Activated CD8-positive, alpha-beta T cell treated with anti-CD3 and anti-CD28 coated beads, Interleukin-2, amount 10 ng/mL, durations not matched to agents 7 days and 5 days (primary cell): ENCODE measurements at regions not wholly inside any gene's neighbourhood (a gene's known extent, or its start where the extent isn't known, plus 50 kb on each side); places are given as distances from the start of the nearest gene placed in this dataset.

ENCODE experiments used
- ATAC-seq: fragments of 150-1000 bp; cut with Tn5 transposase; one replicate; pipeline ENCODE4 v1.10.0; 2021; ENCODE audit warnings: moderate library complexity
- CTCF ChIA-PET: fragments of 350-600 bp; sonication (Branson Sonifier 250); formaldehyde crosslinking; loops from one replicate; lab custom pipeline; 2021; ENCODE audit warnings: antibody characterized with exemption; lab: Charles Lee
- POLR2A ChIA-PET: fragments of 350-600 bp; sonication (Branson Sonifier 250); formaldehyde crosslinking; loops from one replicate; lab custom pipeline; 2021; ENCODE audit warnings: antibody characterized with exemption; lab: Charles Lee
- DNase-seq: peaks from one replicate; pipeline ENCODE4 v3.0.0-alpha.2; 2020
- H3K27ac Mint-ChIP-seq: one replicate; pipeline ENCODE4 v1.8.0; 2021; ENCODE audit warnings: mild to moderate bottlenecking, mixed read lengths
- H3K27me3 Mint-ChIP-seq: one replicate; pipeline ENCODE4 v1.8.0; 2021; ENCODE audit warnings: low read depth, mixed read lengths
- H3K36me3 Mint-ChIP-seq: one replicate; pipeline ENCODE4 v1.8.0; 2021; ENCODE audit warnings: low read depth, mixed read lengths
- H3K4me1 Mint-ChIP-seq: one replicate; pipeline ENCODE4 v1.8.0; 2021; ENCODE audit warnings: low read depth, mixed read lengths
- H3K4me3 Mint-ChIP-seq: one replicate; pipeline ENCODE4 v1.8.0; 2021; ENCODE audit warnings: mild to moderate bottlenecking, mixed read lengths
- H3K9me3 Mint-ChIP-seq: one replicate; pipeline ENCODE4 v1.8.0; 2022; ENCODE audit warnings: mixed read lengths; ENCODE audit not compliant: insufficient read depth

DNA sequence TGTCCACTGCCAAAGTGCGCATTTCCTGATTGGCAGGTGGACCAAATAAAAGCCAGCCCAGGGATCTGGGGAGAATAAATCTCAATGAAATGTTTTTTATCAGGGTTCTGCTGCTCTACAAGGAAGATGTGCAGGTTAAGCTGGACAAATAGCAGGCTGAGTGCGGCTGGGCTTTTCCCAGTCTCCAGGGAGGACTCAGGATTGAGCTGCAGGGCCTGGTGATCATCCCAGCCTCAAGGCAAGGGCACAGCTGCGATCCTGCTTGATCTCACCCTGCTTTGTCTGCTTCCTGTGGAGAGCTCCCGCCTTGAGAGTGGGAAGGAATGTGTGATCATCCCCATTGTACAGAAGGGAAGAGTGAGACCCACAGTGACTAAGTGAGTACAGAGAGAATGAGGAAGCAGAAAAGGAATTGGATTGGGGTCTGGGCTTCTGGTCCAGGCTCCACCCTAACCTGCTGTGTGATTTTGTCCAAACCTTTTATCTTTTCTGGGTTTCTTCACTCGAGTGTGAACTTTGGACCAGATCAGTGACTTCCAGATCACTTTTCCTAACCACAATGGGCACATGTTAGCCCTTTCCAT lies 75.3 kb upstream of the CRHR1 start:
- H3K36me3 Mint-ChIP-seq, result no peaks in the 10 kb centered on the region
- POLR2A ChIA-PET, result no interaction called here
- no peak overlapping the region for H3K4me3 Mint-ChIP-seq
- no peaks in the 10 kb centered on the region for H3K9me3 Mint-ChIP-seq
- H3K27ac Mint-ChIP-seq, result no peak overlapping the region
- CTCF ChIA-PET, result no interaction called here
- ATAC-seq (no peak), DNase-seq (no peak)
- H3K4me1 Mint-ChIP-seq, result no peaks in the 10 kb centered on the region
- peaks cover 24% of the 10 kb centered on the region for H3K27me3 Mint-ChIP-seq

DNA sequence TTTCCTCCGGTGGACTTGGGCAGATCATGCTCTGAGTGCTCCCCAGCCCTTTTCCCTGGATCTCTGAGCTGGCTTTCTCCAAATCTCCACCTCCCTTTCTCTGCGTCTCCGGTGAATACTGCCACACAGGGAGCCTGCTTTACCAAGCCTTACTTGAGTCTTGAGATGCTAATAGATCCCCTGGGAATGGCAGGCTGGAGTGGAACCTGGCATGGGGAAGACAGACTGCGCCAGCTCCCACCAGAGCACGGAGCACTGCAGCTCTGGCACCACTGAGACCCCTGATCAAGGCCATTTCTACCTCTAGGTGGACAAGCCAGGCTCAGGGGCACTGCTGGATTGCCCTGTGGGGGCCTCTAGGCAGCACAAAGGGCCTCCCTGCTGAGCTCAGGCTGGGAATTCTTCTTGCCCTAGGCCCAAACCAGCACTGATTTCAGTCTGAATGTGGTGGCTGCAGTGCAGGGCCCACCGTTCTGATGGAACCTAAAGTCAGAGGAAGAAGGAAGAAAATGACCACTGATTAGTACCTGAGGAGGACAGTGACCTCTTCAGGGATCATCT lies 74.3 kb upstream of the CRHR1 start:
- ChIA-PET POLR2A (no interaction called here), CTCF (no interaction called here)
- DNase-seq (no peak), ATAC-seq (no peak)
- H3K4me1 Mint-ChIP-seq, result no peaks in the 10 kb centered on the region
- no peaks in the 10 kb centered on the region for H3K9me3 Mint-ChIP-seq
- peaks cover 23% of the 10 kb centered on the region for H3K27me3 Mint-ChIP-seq
- no peaks in the 10 kb centered on the region for H3K36me3 Mint-ChIP-seq
- no peak overlapping the region for H3K4me3 Mint-ChIP-seq
- no peak overlapping the region for H3K27ac Mint-ChIP-seq

DNA sequence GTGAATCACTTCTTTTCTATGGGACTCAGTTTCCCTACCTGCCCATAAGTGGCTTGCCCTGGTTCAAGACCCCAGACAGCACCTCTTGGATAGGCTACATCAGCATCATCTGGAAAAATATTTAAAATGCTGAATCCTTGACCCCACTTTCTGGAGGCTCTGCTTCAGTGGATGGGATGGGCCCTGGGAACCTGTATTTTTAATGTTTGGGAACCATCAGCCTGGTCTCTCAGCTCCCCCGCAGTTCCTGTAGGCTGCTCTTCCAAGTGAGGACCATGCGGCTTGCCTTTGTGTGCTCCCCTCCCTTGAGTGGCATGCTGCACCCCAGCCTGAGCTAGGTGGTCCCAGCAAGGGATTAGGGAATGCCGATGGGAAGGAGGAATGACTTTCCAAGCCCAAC lies 68.3 kb upstream of the CRHR1 start:
- H3K27ac Mint-ChIP-seq, result no peak overlapping the region
- DNase-seq, result no peak
- H3K9me3 Mint-ChIP-seq, result no peaks in the 10 kb centered on the region
- peaks cover 36% of the 10 kb centered on the region for H3K27me3 Mint-ChIP-seq
- CTCF ChIA-PET, result no interaction called here
- no peak overlapping the region for H3K4me3 Mint-ChIP-seq
- POLR2A ChIA-PET, result no interaction called here
- H3K4me1 Mint-ChIP-seq, result no peaks in the 10 kb centered on the region
- H3K36me3 Mint-ChIP-seq, result no peaks in the 10 kb centered on the region
- no peak for ATAC-seq

DNA sequence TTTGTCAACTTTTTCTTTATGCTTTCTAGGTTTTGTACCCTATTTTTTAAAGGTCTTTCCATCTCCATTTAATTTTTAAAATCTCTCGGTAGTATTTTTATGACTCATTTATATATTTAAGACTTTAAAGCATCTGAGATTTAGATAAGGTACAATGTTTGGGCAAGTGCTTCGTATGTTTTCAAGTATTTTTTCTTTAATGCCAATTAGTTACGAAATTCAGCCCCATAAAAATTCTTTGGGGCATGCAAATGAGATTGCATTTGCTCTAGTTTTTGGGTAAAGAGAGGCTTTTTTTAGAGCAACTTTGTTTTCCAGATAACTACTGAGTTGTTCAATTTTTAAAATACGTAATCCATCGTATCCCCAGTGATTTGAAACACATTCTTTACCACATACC lies 65.3 kb upstream of the CRHR1 start:
- Mint-ChIP-seq H3K4me1 (no peaks in the 10 kb centered on the region), H3K9me3 (no peaks in the 10 kb centered on the region), H3K4me3 (no peak overlapping the region), H3K36me3 (no peaks in the 10 kb centered on the region), H3K27ac (no peak overlapping the region), H3K27me3 (peaks cover 30% of the 10 kb centered on the region)
- ChIA-PET POLR2A (no interaction called here), CTCF (no interaction called here)
- DNase-seq (no peak), ATAC-seq (no peak)

DNA sequence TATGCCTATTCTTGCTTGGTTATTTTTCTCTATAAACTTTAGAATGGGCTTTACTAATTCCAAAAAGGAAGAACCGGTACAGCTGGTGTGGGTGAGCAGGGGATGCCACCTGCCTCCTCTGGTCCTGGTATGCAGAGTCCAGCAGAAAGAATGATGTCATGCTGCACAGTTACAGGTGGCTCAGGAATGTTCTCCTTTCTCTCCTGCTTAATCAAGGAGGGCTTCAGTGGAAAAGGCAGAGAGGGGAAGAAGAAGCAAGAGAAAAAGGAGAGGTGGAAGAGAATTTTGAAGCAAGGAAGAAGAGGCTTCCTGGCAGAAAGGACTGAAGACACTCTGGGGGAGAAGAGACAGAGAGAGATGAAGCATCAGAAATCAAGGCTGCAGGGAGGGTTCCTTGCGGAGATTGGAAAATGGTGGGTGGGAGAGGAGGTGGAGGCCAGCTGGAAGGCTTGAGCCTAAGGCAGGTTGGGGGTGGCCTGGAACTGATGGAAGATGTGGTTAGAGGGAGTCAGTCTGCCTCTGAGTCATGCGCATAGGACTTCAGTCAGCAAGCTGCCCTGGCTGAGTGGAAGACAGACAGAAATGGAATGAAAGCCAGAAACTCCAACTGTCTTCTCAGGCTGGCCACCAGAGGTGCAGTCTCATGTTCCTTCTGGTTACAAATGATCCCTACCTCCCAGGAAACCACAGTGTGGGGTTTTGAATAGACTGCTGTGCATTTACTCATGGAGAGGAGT lies 64.6 kb upstream of the CRHR1 start:
- H3K27me3 Mint-ChIP-seq, result peaks cover 34% of the 10 kb centered on the region
- H3K4me1 Mint-ChIP-seq, result no peaks in the 10 kb centered on the region
- DNase-seq (no peak), ATAC-seq (no peak)
- no peak overlapping the region for H3K27ac Mint-ChIP-seq
- CTCF ChIA-PET, result interaction anchor here (1.3 kb wide), 1 partner anchor 10 kb away, joined by 3 read pairs; no protein-coding TSS in a partner anchor
- no peaks in the 10 kb centered on the region for H3K36me3 Mint-ChIP-seq
- POLR2A ChIA-PET, result no interaction called here
- no peak overlapping the region for H3K4me3 Mint-ChIP-seq
- H3K9me3 Mint-ChIP-seq, result no peaks in the 10 kb centered on the region

DNA sequence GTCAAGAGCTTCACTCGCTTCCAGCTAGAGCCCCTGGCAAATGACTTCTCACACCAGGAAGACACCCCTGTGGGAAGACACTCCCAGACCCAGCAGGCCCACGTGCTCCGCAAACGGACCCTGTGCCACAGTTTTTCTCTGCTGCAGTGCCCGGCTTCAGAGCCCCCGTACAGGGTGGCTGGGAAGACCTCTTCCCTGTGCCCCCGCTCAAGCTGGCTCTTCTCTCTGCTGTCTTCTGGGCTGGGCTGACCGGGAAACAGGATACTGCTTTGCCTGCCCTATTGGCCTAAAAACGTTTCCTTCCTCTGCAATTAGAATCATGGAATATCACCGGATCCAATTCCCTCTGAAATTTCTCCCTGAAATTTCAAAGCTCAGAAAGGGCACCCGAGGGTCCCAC lies 63.7 kb upstream of the CRHR1 start:
- H3K9me3 Mint-ChIP-seq, result no peaks in the 10 kb centered on the region
- no peak overlapping the region for H3K27ac Mint-ChIP-seq
- DNase-seq (no peak), ATAC-seq (no peak)
- no peaks in the 10 kb centered on the region for H3K4me1 Mint-ChIP-seq
- H3K27me3 Mint-ChIP-seq, result peaks cover 33% of the 10 kb centered on the region
- H3K36me3 Mint-ChIP-seq, result no peaks in the 10 kb centered on the region
- CTCF ChIA-PET, result interaction anchor here (1.3 kb wide), 1 partner anchor 9 kb away, joined by 3 read pairs; no protein-coding TSS in a partner anchor
- no peak overlapping the region for H3K4me3 Mint-ChIP-seq
- POLR2A ChIA-PET, result no interaction called here

DNA sequence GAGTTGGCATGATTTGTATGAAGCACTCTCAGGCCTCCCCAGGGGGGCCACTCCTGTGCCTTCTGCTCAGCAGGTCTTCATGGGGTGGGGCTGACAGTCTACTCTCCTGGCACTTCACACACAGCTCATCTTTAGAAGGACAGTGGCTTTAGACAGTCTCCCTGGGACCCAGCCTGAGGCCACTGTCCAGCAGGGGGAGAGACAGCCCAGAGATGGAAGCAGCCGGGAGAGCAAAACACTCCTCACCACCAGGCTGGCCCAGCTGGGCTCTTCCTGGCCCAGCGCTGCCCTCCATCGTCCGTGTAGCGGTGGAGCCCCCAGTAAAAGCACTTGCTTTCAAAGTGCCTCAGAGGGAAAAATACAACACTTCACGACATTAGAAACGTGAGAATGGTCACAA lies 62.0 kb upstream of the CRHR1 start:
- ChIA-PET POLR2A (no interaction called here), CTCF (no interaction called here)
- no peak for DNase-seq
- Mint-ChIP-seq H3K27ac (no peak overlapping the region), H3K36me3 (no peaks in the 10 kb centered on the region), H3K27me3 (peaks cover 32% of the 10 kb centered on the region), H3K9me3 (no peaks in the 10 kb centered on the region), H3K4me3 (no peak overlapping the region), H3K4me1 (no peaks in the 10 kb centered on the region)
- ATAC-seq, result no peak

DNA sequence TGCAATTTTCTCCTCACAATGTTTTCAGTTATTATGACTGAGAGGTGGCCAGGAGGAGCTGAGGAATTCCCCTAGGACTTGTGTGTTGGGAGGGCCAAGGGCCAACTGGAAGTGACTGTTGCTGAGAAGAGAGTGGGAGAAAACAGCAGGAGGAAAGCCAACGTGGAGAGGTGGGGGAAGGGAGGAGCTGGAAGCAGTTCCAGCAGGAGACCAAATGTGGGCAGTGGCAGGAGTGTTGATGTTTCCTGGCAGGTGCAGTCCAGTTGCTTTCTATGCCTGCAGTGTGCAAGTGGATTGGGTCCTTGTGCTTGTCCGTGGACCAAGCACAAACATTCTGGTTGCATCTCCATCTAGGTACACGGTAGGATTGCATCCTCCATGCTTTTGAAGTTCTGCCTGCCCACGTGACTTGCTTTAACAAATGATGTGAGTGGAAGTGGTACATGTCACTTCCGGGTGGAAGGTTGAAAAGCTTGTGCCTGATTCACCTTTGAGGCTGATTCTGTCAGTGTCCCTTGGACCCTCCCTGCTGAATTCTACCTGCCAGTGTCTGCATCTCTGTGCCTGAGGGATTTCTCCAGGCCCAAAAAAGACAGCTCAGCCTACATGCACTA lies 54.7 kb upstream of the CRHR1 start:
- Mint-ChIP-seq H3K9me3 (no peaks in the 10 kb centered on the region), H3K4me1 (no peaks in the 10 kb centered on the region), H3K27ac (no peak overlapping the region), H3K4me3 (no peak overlapping the region), H3K36me3 (no peaks in the 10 kb centered on the region), H3K27me3 (peaks cover 23% of the 10 kb centered on the region)
- ChIA-PET POLR2A (no interaction called here), CTCF (interaction anchor here (1.4 kb wide), 1 partner anchor 9 kb away, joined by 3 read pairs; no protein-coding TSS in a partner anchor)
- DNase-seq (no peak), ATAC-seq (no peak)

DNA sequence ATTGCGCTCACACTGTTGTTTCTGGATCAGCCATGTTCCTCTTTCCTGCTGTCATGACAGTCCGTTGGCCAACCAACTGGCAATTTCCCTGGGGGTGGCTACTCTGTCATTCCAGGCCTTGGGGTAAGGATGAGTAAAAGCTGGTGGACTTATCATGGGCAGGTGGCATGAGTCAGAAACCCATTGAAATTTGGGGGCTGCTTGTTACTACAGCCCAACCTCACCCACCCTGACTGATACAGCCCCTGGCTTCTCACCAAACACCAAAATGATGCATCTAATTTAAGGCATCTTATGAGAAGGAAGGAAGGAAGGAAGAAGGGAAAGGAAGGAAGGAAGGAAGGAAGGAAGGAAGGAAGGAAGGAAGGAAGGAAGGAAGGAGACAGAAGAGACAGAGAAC lies 53.9 kb upstream of the CRHR1 start:
- ATAC-seq, result no peak
- Mint-ChIP-seq H3K36me3 (no peaks in the 10 kb centered on the region), H3K9me3 (no peaks in the 10 kb centered on the region), H3K27ac (no peak overlapping the region), H3K4me1 (no peaks in the 10 kb centered on the region), H3K27me3 (peaks cover 21% of the 10 kb centered on the region), H3K4me3 (no peak overlapping the region)
- ChIA-PET POLR2A (no interaction called here), CTCF (no interaction called here)
- no peak for DNase-seq

DNA sequence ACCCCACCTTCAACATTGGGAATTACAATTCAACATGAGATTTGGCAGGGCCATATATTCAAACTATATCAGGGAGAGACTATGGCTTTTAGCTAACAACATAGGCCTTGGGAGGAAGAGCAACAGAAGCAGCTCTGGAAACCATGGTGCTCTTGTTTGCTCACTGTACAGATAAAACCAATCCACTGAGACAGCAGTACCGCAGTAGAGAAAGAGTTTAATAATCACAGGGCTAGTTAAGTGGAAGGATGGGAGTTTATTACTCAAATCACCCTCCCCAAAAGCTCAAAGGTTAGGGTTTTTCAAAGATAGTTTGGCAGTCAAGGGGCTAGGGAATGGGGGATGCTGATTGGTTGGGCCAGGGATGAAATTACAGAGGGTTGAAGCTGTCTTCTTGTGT lies 52.7 kb upstream of the CRHR1 start:
- H3K4me1 Mint-ChIP-seq, result no peaks in the 10 kb centered on the region
- H3K27ac Mint-ChIP-seq, result no peak overlapping the region
- H3K4me3 Mint-ChIP-seq, result no peak overlapping the region
- no peak for DNase-seq
- ATAC-seq, result no peak
- peaks cover 22% of the 10 kb centered on the region for H3K27me3 Mint-ChIP-seq
- POLR2A ChIA-PET, result no interaction called here
- H3K36me3 Mint-ChIP-seq, result no peaks in the 10 kb centered on the region
- H3K9me3 Mint-ChIP-seq, result no peaks in the 10 kb centered on the region
- CTCF ChIA-PET, result interaction anchor here (1.0 kb wide), 1 partner anchor 218 kb away, joined by 3 read pairs; no protein-coding TSS in a partner anchor

DNA sequence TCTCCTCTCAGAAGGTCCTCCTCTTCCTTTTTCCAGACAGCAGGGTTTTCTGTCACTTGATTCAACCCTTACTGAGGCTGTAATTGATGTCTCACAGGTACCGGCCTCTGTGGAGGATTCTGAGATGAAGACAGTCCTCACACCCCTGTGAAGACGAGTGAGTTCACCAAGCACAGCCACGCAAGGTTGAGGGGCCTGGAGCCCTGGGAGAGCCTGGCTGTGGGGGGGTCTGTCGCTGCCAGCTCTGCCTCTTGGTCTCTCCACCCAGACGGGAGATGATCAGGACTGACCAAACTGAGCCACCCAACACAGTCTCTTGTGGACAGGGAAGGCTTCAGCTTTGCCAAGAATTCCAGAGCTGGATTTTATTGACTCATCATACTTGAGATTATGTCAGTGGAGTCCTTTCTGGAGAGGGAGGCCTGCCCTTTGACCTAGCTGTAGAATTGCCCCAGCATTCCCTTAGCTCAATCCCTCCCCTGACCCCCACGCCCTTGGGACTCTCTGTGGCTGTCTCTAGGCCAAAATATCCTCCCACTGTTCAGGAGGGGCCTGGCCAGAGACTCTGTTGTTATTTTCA lies 51.1 kb upstream of the CRHR1 start:
- no peaks in the 10 kb centered on the region for H3K9me3 Mint-ChIP-seq
- POLR2A ChIA-PET, result no interaction called here
- no peak for DNase-seq

DNA sequence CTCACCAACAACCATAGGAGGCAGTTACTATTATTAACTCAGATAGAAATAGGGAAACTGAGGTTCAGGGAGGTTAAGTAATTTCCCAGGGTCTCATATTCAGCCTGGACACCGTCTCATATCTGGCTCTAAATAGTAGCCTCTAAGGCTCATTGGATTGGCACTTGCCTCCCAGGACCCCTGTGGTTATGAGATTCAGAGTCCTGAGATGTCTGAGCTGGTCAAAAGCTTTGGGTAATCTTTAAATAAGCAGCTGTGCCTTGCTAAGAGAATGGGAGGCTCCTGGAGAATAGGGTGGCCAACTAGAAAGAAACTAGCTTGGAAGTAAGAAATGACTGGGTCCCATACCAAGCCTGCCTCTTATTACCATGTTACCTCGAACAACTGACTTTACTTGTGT lies 50.3 kb upstream of the CRHR1 start:
- POLR2A ChIA-PET, result no interaction called here
- DNase-seq (no peak), ATAC-seq (no peak)
- no peaks in the 10 kb centered on the region for H3K4me1 Mint-ChIP-seq
- H3K27me3 Mint-ChIP-seq, result peaks cover 23% of the 10 kb centered on the region
- CTCF ChIA-PET, result interaction anchor here (1.1 to 1.4 kb wide), 2 partner anchors 94 to 118 kb away, joined by 3 read pairs; no protein-coding TSS in a partner anchor
- no peaks in the 10 kb centered on the region for H3K36me3 Mint-ChIP-seq
- H3K27ac Mint-ChIP-seq, result no peak overlapping the region
- no peaks in the 10 kb centered on the region for H3K9me3 Mint-ChIP-seq
- H3K4me3 Mint-ChIP-seq, result no peak overlapping the region

More for the DNA sequence above, 51.1 kb upstream of the CRHR1 start:
- Mint-ChIP-seq H3K27ac (no peak overlapping the region), H3K27me3 (peaks cover 24% of the 10 kb centered on the region), H3K4me3 (no peak overlapping the region), H3K36me3 (no peaks in the 10 kb centered on the region), H3K4me1 (no peaks in the 10 kb centered on the region)
- CTCF ChIA-PET, result interaction anchor here (1.4 kb wide), 1 partner anchor 119 kb away, joined by 3 read pairs; no protein-coding TSS in a partner anchor
- ATAC-seq, result no peak
